A673 (cell line): ENCODE measurements at regions not wholly inside any gene's neighbourhood (a gene's known extent, or its start where the extent isn't known, plus 50 kb on each side); places are given as distances from the start of the nearest gene placed in this dataset.

Experiments
- BruUV-seq: library from RNA; stranded (reverse); fragments of 400-500 nt; replicated peaks from 2 replicates; lab custom pipeline; 2021; lab: Mats Ljungman, UMichigan
- CTCF ChIA-PET: fragments of 300-600 bp; sonication (Branson Sonifier 250); formaldehyde crosslinking; loops from one replicate; lab custom pipeline; 2022; ENCODE audit warnings: antibody characterized with exemption; lab: Charles Lee
- POLR2A ChIA-PET: fragments of 300-600 bp; sonication (Branson Sonifier 250); formaldehyde crosslinking; loops from one replicate; lab custom pipeline; 2022; ENCODE audit warnings: antibody characterized with exemption; ENCODE audit not compliant: low non-redundant PET; lab: Charles Lee
- DNase-seq: peaks from one replicate; pipeline ENCODE4 v3.0.0-alpha.2; 2015; ENCODE audit warnings: low spot score
- H3K27ac ChIP-seq: fragments of 200-600 bp; sonication (generic); 2 replicates; pipeline ENCODE4 v1.5.1; 2016; ENCODE audit warnings: mixed run types, low read depth, mild to moderate bottlenecking, mixed read lengths, antibody characterized with exemption, low read length; ENCODE audit not compliant: poor library complexity, severe bottlenecking
- H3K27me3 ChIP-seq: fragments of 200-600 bp; sonication (generic); replicated peaks from 2 replicates; pipeline ENCODE4 v1.6.1; 2017; ENCODE audit warnings: mixed run types, low read depth, mild to moderate bottlenecking, mixed read lengths, antibody characterized with exemption, low read length; ENCODE audit not compliant: insufficient read depth, poor library complexity
- H3K36me3 ChIP-seq: fragments of 200-600 bp; sonication (generic); 2 replicates; pipeline ENCODE4 v1.6.1; 2016; ENCODE audit warnings: mixed run types, mild to moderate bottlenecking, mixed read lengths, antibody characterized with exemption, low read length; ENCODE audit not compliant: insufficient read depth, poor library complexity, severe bottlenecking
- H3K4me1 ChIP-seq: fragments of 200-600 bp; sonication (generic); 2 replicates; pipeline ENCODE4 v1.6.1; 2017; ENCODE audit warnings: mixed run types, mild to moderate bottlenecking, mixed read lengths, antibody characterized with exemption, low read length; ENCODE audit not compliant: insufficient read depth, poor library complexity, severe bottlenecking
- H3K4me3 ChIP-seq: fragments of 200-600 bp; sonication (generic); 2 replicates; pipeline ENCODE4 v1.5.1; 2016; ENCODE audit warnings: low read depth, mixed run types, mild to moderate bottlenecking, mixed read lengths, low read length; ENCODE audit not compliant: poor library complexity, severe bottlenecking
- H3K9me3 ChIP-seq: fragments of 200-600 bp; sonication (generic); 2 replicates; pipeline ENCODE4 v1.6.1; 2016; ENCODE audit warnings: mixed run types, low read depth, mild to moderate bottlenecking, mixed read lengths, antibody characterized with exemption, low read length; ENCODE audit not compliant: poor library complexity, severe bottlenecking
- CTCF ChIP-seq: fragments of 300-800, 200-600 bp; sonication (generic); conservative IDR thresholded peaks from 2 replicates; pipeline ENCODE4 v1.5.1; 2017; ENCODE audit warnings: low read depth, mild to moderate bottlenecking, antibody characterized with exemption, low read length, moderate library complexity, mixed read lengths
- EZH2 ChIP-seq: fragments of 200-600 bp; sonication (generic); IDR thresholded peaks from 2 replicates; pipeline ENCODE4 v1.6.1; 2017; ENCODE audit warnings: borderline replicate concordance, low read depth, mild to moderate bottlenecking, mixed read lengths, antibody characterized with exemption, low read length; ENCODE audit not compliant: poor library complexity, severe bottlenecking
- intact Hi-C: fragments of 100-400 bp; cut with micrococcal nuclease; formaldehyde crosslinking; loops from one replicate; pipeline ENCODE4 v1.10.0; 2022; ENCODE audit not compliant: unreplicated experiment

- Histone ChIP-seq H3K27me3 (no peaks in the 10 kb centered on the region), H3K9me3 (no peaks in the 10 kb centered on the region), H3K4me1 (peaks cover 3% of the 10 kb centered on the region), H3K36me3 (no peaks in the 10 kb centered on the region), H3K27ac (no peak overlapping the region), H3K4me3 (no peak overlapping the region)
- no TSS peak for BruUV-seq
- TF ChIP-seq EZH2 (no peak), CTCF (no peak)
- CTCF ChIA-PET, result no interaction called here
- POLR2A ChIA-PET, result no interaction called here
- DNase-seq, result no peak
- intact Hi-C loops, result no loop called here
Measured at GRCh38 chr15:99440551-99441443, 125.0 kb upstream of the MEF2A start.

GRCh38 chr15:99441444-99441800 is 124.4 kb upstream of the MEF2A start:
- intact Hi-C loops, result no loop called here

GRCh38 chr15:99441871-99442251 is 123.9 kb upstream of the MEF2A start:
- Histone ChIP-seq H3K9me3 (no peaks in the 10 kb centered on the region), H3K27ac (no peak overlapping the region), H3K4me1 (no peaks in the 10 kb centered on the region), H3K27me3 (no peaks in the 10 kb centered on the region), H3K36me3 (no peaks in the 10 kb centered on the region), H3K4me3 (no peak overlapping the region)
- intact Hi-C loops, result no loop called here
- ChIA-PET CTCF (no interaction called here), POLR2A (no interaction called here)
- DNase-seq, result no peak
- no TSS peak for BruUV-seq
- no peak for TF ChIP-seq EZH2
- no peak for TF ChIP-seq CTCF

More at GRCh38 chr15:99441444-99441800, 124.4 kb upstream of the MEF2A start:
- Histone ChIP-seq H3K9me3 (no peaks in the 10 kb centered on the region), H3K4me1 (no peaks in the 10 kb centered on the region), H3K27me3 (no peaks in the 10 kb centered on the region), H3K27ac (no peak overlapping the region), H3K4me3 (no peak overlapping the region), H3K36me3 (no peaks in the 10 kb centered on the region)
- no TSS peak for BruUV-seq
- ChIA-PET POLR2A (no interaction called here), CTCF (no interaction called here)
- no peak for TF ChIP-seq EZH2
- no peak for TF ChIP-seq CTCF
- DNase-seq, result no peak
